K562 (cell line): ENCODE measurements at regions not wholly inside any gene's neighbourhood (a gene's known extent, or its start where the extent isn't known, plus 50 kb on each side); places are given as distances from the start of the nearest gene placed in this dataset.

Experiments used
- HCFC1 ChIP-seq: IDR thresholded peaks from 2 replicates; pipeline ENCODE4 v1.6.1; 2012; ENCODE audit warnings: low read depth, low read length, improper control_type of control experiment
- JUND ChIP-seq, 2 experiments: IDR thresholded peaks; 2 replicates in 1 of 2; 3 replicates in 1 of 2; pipeline ENCODE4 v1.6.1; 2011; ENCODE audit warnings: borderline replicate concordance in 2 of 2, low read depth in 2 of 2, low read length in 2 of 2, improper control_type of control experiment in 1 of 2, missing biosample characterization in 1 of 2, missing genetic modification characterization in 1 of 2, missing genetic modification reagents in 1 of 2
- NFRKB ChIP-seq: fragments of 450-650 bp; IDR thresholded peaks from 2 replicates; pipeline ENCODE4 v1.6.1; 2016; ENCODE audit warnings: low read depth
- POLR2AphosphoS5 ChIP-seq: IDR thresholded peaks from 2 replicates; pipeline ENCODE4 v1.6.1; 2011; ENCODE audit warnings: mild to moderate bottlenecking, low read depth, low read length, moderate library complexity; ENCODE audit not compliant: control insufficient read depth, insufficient read depth
- ZBTB43 ChIP-seq: sonication (generic); formaldehyde crosslinking; IDR thresholded peaks from 2 replicates; pipeline ENCODE4 v1.8.0; 2023; ENCODE audit warnings: mild to moderate bottlenecking, missing genetic modification reagents
- ZNF217 ChIP-seq: sonication (generic); formaldehyde crosslinking; IDR thresholded peaks from 2 replicates; pipeline ENCODE4 v1.8.0; 2022; ENCODE audit warnings: mild to moderate bottlenecking, missing genetic modification reagents
- ZNF318 ChIP-seq, 2 experiments: fragments of 450-650 bp; IDR thresholded peaks; 2 replicates each; pipeline ENCODE4 v1.6.1; 2016; ENCODE audit warnings: mild to moderate bottlenecking in 2 of 2, borderline replicate concordance in 1 of 2, low read depth in 1 of 2, moderate library complexity in 1 of 2
- ZNF445 ChIP-seq: fragments of 250-450 bp; sonication (Bioruptor Pico); IDR thresholded peaks from 2 replicates; pipeline ENCODE4 v1.4.0; 2020; ENCODE audit warnings: low read depth, mild to moderate bottlenecking, moderate library complexity
- ZNF780A ChIP-seq: fragments of 250-450 bp; sonication (Bioruptor Pico); IDR thresholded peaks from 2 replicates; pipeline ENCODE4 v1.5.0; 2021; ENCODE audit warnings: mild to moderate bottlenecking

- TF ChIP-seq ZNF318 (IDR thresholded peaks at IDR 0.05; ENCODE audit: borderline replicate concordance in 1 of 2, low read depth in 1 of 2) (no peak), ZNF217 (CRISPR knock-in tag) (no peak), ZBTB43 (CRISPR knock-in tag) (no peak), NFRKB (no peak), JUND (IDR thresholded peaks at IDR 0.05; ENCODE audit: borderline replicate concordance, low read depth, low read length) (no peak), JUND (tag; IDR thresholded peaks at IDR 0.05; ENCODE audit: borderline replicate concordance, low read depth, low read length) (no peak), POLR2AphosphoS5 (no peak), ZNF780A (CRISPR knock-in tag) (no peak), HCFC1 (no peak), ZNF445 (CRISPR knock-in tag) (no peak)
Observed at GRCh38 chr19:13712767-13713201, 51.5 kb upstream of the MRI1 start (continued).
